B cell (primary cell): ENCODE measurements at regions not wholly inside any gene's neighbourhood (a gene's known extent, or its start where the extent isn't known, plus 50 kb on each side); places are given as distances from the start of the nearest gene placed in this dataset.

Source experiments
- EZH2 ChIP-seq: IDR thresholded peaks from 2 replicates; pipeline ENCODE4 v1.6.1; 2012; ENCODE audit warnings: borderline replicate concordance, low read depth, mild to moderate bottlenecking, moderate library complexity, low read length; ENCODE audit not compliant: insufficient read depth, poor library complexity, severe bottlenecking
- TF ChIP-seq, protein P1 (sequence below): fragments of 200-600 bp; IDR thresholded peaks from one replicate; pipeline ENCODE4 v1.8.0; 2022; ENCODE audit warnings: antibody characterized with exemption, mild to moderate bottlenecking

DNA sequence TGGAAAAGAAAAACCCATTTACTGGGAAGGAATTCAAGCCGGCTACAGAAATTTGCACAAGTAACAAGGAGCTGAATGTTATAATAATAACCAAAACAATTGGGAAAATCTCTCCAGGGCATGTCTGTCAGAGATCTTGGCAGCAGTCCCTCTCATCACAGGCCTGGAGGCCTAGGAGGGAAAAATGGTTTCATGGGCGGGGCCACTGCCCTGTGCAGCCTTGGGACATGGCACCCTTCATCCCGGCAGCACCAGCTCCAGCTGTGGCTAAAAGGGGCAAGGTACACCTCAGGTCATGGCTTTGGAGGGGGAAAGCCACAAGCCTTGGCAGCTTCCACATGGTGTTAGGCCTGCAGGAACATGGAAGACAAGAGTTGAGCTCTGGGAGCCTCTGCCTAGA, 513.1 kb upstream of the CNKSR2 start:
- TF ChIP-seq EZH2 = no peak
- TF ChIP-seq, protein P1, sequence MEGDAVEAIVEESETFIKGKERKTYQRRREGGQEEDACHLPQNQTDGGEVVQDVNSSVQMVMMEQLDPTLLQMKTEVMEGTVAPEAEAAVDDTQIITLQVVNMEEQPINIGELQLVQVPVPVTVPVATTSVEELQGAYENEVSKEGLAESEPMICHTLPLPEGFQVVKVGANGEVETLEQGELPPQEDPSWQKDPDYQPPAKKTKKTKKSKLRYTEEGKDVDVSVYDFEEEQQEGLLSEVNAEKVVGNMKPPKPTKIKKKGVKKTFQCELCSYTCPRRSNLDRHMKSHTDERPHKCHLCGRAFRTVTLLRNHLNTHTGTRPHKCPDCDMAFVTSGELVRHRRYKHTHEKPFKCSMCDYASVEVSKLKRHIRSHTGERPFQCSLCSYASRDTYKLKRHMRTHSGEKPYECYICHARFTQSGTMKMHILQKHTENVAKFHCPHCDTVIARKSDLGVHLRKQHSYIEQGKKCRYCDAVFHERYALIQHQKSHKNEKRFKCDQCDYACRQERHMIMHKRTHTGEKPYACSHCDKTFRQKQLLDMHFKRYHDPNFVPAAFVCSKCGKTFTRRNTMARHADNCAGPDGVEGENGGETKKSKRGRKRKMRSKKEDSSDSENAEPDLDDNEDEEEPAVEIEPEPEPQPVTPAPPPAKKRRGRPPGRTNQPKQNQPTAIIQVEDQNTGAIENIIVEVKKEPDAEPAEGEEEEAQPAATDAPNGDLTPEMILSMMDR = no peak
